Neural cell (in vitro differentiated cells): ENCODE measurements at regions not wholly inside any gene's neighbourhood (a gene's known extent, or its start where the extent isn't known, plus 50 kb on each side); places are given as distances from the start of the nearest gene placed in this dataset.
"Not testable (repeated sequence)": the region's sequence is repeated elsewhere in the genome, so short reads cannot be mapped to it uniquely, and the experiment has no call there.

Experiments used
- H2AFZ ChIP-seq: fragments of 200-600, 300-800 bp; sonication (generic), shearing (Covaris generic); 2 replicates; pipeline ENCODE4 v1.6.0; 2014; ENCODE audit warnings: low read depth, mild to moderate bottlenecking, antibody characterized with exemption, low read length, moderate library complexity
- H3F3A ChIP-seq: fragments of 200-600 bp; shearing (Covaris generic); 2 replicates; pipeline ENCODE4 v1.6.1; 2016; ENCODE audit warnings: mild to moderate bottlenecking, moderate library complexity, mixed read lengths, antibody characterized with exemption, low read length; ENCODE audit not compliant: insufficient read depth, poor library complexity, severe bottlenecking
- H3K27ac ChIP-seq: fragments of 200-600, 300-800 bp; sonication (generic), shearing (Covaris generic); 2 replicates; pipeline ENCODE4 v1.5.1; 2014; ENCODE audit warnings: mild to moderate bottlenecking, low read length, moderate library complexity
- H3K27me3 ChIP-seq: fragments of 300-800, 200-600 bp; sonication (generic), shearing (Covaris generic); 2 replicates; pipeline ENCODE4 v1.6.0; 2014; ENCODE audit warnings: mild to moderate bottlenecking, low read depth, low read length, moderate library complexity; ENCODE audit not compliant: insufficient read depth
- H3K36me3 ChIP-seq: fragments of 300-800, 200-600 bp; sonication (generic), shearing (Covaris generic); 2 replicates; pipeline ENCODE4 v1.5.1; 2014; ENCODE audit warnings: mild to moderate bottlenecking, antibody characterized with exemption, low read length, moderate library complexity; ENCODE audit not compliant: insufficient read depth
- H3K4me2 ChIP-seq: fragments of 300-800, 200-600 bp; sonication (generic), shearing (Covaris generic); 2 replicates; pipeline ENCODE4 v1.6.0; 2014; ENCODE audit warnings: mild to moderate bottlenecking, low read length
- H3K4me3 ChIP-seq: fragments of 300-800, 200-600 bp; sonication (generic), shearing (Covaris generic); 2 replicates; pipeline ENCODE4 v1.5.1; 2014; ENCODE audit warnings: mild to moderate bottlenecking, low read length, moderate library complexity
- H3K79me2 ChIP-seq: fragments of 200-600 bp; shearing (Covaris generic); replicated peaks from 2 replicates; pipeline ENCODE4 v1.6.0; 2014; ENCODE audit warnings: mild to moderate bottlenecking, low read length, moderate library complexity; ENCODE audit not compliant: insufficient read depth
- H3K9ac ChIP-seq: fragments of 300-800, 200-600 bp; sonication (generic), shearing (Covaris generic); 2 replicates; pipeline ENCODE4 v1.6.1; 2016; ENCODE audit warnings: mild to moderate bottlenecking, low read length, mixed read lengths
- H3K9me2 ChIP-seq: fragments of 200-600 bp; shearing (Covaris generic); 2 replicates; pipeline ENCODE4 v1.6.1; 2016; ENCODE audit warnings: mild to moderate bottlenecking, low read length, mixed read lengths; ENCODE audit not compliant: insufficient read depth
- H3K9me3 ChIP-seq: fragments of 200-600, 300-800 bp; sonication (generic), shearing (Covaris generic); 2 replicates; pipeline ENCODE4 v1.6.1; 2016; ENCODE audit warnings: mild to moderate bottlenecking, mixed run types, low read length, moderate library complexity, mixed read lengths
- H4K20me1 ChIP-seq: fragments of 200-600 bp; shearing (Covaris generic); 2 replicates; pipeline ENCODE4 v1.6.1; 2016; ENCODE audit warnings: mild to moderate bottlenecking, mixed run types; ENCODE audit not compliant: insufficient read depth
- CTCF ChIP-seq: fragments of 450-650 bp; IDR thresholded peaks from 2 replicates; pipeline ENCODE4 v1.5.1; 2014; ENCODE audit warnings: antibody characterized with exemption, mild to moderate bottlenecking, moderate library complexity; ENCODE audit not compliant: poor library complexity, severe bottlenecking
- EP300 ChIP-seq: fragments of 450-650 bp; conservative IDR thresholded peaks from 2 replicates; pipeline ENCODE4 v1.6.1; 2014; ENCODE audit warnings: antibody characterized with exemption, mild to moderate bottlenecking, moderate library complexity; ENCODE audit not compliant: poor library complexity, severe bottlenecking
- EZH2 ChIP-seq: fragments of 200-600, 300-800 bp; shearing (Covaris generic), sonication (generic); IDR thresholded peaks from 2 replicates; pipeline ENCODE4 v1.6.1; 2014; ENCODE audit warnings: antibody characterized with exemption, low read length, borderline replicate concordance, mild to moderate bottlenecking; ENCODE audit not compliant: insufficient read depth, poor library complexity, severe bottlenecking
- MXI1 ChIP-seq: fragments of 450-650 bp; conservative IDR thresholded peaks from 2 replicates; pipeline ENCODE4 v1.6.1; 2014; ENCODE audit warnings: antibody characterized with exemption, mild to moderate bottlenecking; ENCODE audit not compliant: poor library complexity, severe bottlenecking
- POLR2AphosphoS5 ChIP-seq: IDR thresholded peaks from 2 replicates; pipeline ENCODE4 v1.6.1; 2012
- RAD21 ChIP-seq: fragments of 450-650 bp; conservative IDR thresholded peaks from 2 replicates; pipeline ENCODE4 v1.6.1; 2014; ENCODE audit warnings: antibody characterized with exemption, mild to moderate bottlenecking, moderate library complexity
- REST ChIP-seq: IDR thresholded peaks from 2 replicates; pipeline ENCODE4 v1.6.1; 2012; ENCODE audit warnings: borderline replicate concordance
- SMC3 ChIP-seq: fragments of 450-650 bp; conservative IDR thresholded peaks from 2 replicates; pipeline ENCODE4 v1.6.1; 2014; ENCODE audit warnings: antibody characterized with exemption, mild to moderate bottlenecking, moderate library complexity; ENCODE audit not compliant: poor library complexity
- TAF1 ChIP-seq: IDR thresholded peaks from 2 replicates; pipeline ENCODE4 v1.6.1; 2012; ENCODE audit warnings: low read depth

- H3K9me3 ChIP-seq: no peaks in the 10 kb centered on the region
- H4K20me1 ChIP-seq: no peaks in the 10 kb centered on the region
- H3K27me3 ChIP-seq: no peaks in the 10 kb centered on the region
- no peak overlapping the region for H3K4me2 ChIP-seq
- H3K79me2 ChIP-seq: no peaks in the 10 kb centered on the region
- no peak overlapping the region for H3K9ac ChIP-seq
- H3K27ac ChIP-seq: no peak overlapping the region
- no peaks in the 10 kb centered on the region for H3F3A ChIP-seq
- H3K4me3 ChIP-seq: no peak overlapping the region
- H2AFZ ChIP-seq: no peak overlapping the region
- no peaks in the 10 kb centered on the region for H3K9me2 ChIP-seq
- no peaks in the 10 kb centered on the region for H3K36me3 ChIP-seq
- TF ChIP-seq POLR2AphosphoS5: no peak
- no peak for TF ChIP-seq EZH2
- TF ChIP-seq SMC3: no peak
- TF ChIP-seq EP300: no peak
- no peak for TF ChIP-seq CTCF
- no peak for TF ChIP-seq TAF1
Measured at GRCh38 chr13:46468570-46469463, 81.8 kb upstream of the RUBCNL start.

GRCh38 chr13:46467694-46468093 lies 80.6 kb upstream of the RUBCNL start:
- H3K27me3 ChIP-seq, H3K27ac ChIP-seq, H3K4me3 ChIP-seq, H4K20me1 ChIP-seq, H2AFZ ChIP-seq, H3K9me3 ChIP-seq, H3K9me2 ChIP-seq, H3K9ac ChIP-seq, H3K4me2 ChIP-seq, H3F3A ChIP-seq, H3K79me2 ChIP-seq, H3K36me3 ChIP-seq: not testable (repeated sequence)

GRCh38 chr13:46466074-46466473 lies 79.0 kb upstream of the RUBCNL start:
- H2AFZ ChIP-seq, H4K20me1 ChIP-seq: not testable (repeated sequence)

GRCh38 chr13:46463719-46464118 lies 76.7 kb upstream of the RUBCNL start:
- Histone ChIP-seq H3K27ac (no peak overlapping the region), H3K9me2 (no peaks in the 10 kb centered on the region), H3K4me2 (no peak overlapping the region), H3K27me3 (no peaks in the 10 kb centered on the region), H4K20me1 (no peaks in the 10 kb centered on the region), H2AFZ (no peak overlapping the region), H3K9ac (no peak overlapping the region), H3K9me3 (no peaks in the 10 kb centered on the region), H3K4me3 (no peak overlapping the region), H3K36me3 (no peaks in the 10 kb centered on the region), H3K79me2 (no peaks in the 10 kb centered on the region), H3F3A (no peaks in the 10 kb centered on the region)
- no peak for TF ChIP-seq RAD21
- no peak for TF ChIP-seq REST
- no peak for TF ChIP-seq TAF1
- no peak for TF ChIP-seq EP300
- TF ChIP-seq MXI1: no peak
- no peak for TF ChIP-seq EZH2
- TF ChIP-seq CTCF: no peak
- TF ChIP-seq SMC3: no peak
- no peak for TF ChIP-seq POLR2AphosphoS5

More at GRCh38 chr13:46466074-46466473, 79.0 kb upstream of the RUBCNL start:
- H3K9me3 ChIP-seq, H3K4me3 ChIP-seq, H3K9ac ChIP-seq, H3K4me2 ChIP-seq, H3K9me2 ChIP-seq, H3F3A ChIP-seq, H3K36me3 ChIP-seq, H3K27ac ChIP-seq, H3K27me3 ChIP-seq, H3K79me2 ChIP-seq: not testable (repeated sequence)
